Fibroblast of lung (primary cell): ENCODE measurements at regions not wholly inside any gene's neighbourhood (a gene's known extent, or its start where the extent isn't known, plus 50 kb on each side); places are given as distances from the start of the nearest gene placed in this dataset.

ENCODE experiments used
- DNase-seq, 2 donors: peaks; one replicate each; pipeline versions ENCODE4 v3.0.0 to v3.0.0-alpha.2; 2010; ENCODE audit warnings: low read depth in 2 of 2
- H2AFZ ChIP-seq: 2 replicates; pipeline ENCODE4 v1.5.1; 2012; ENCODE audit warnings: low read length, control low read depth, inconsistent platforms
- H3K27ac ChIP-seq: 2 replicates; pipeline ENCODE4 v1.5.1; 2011; ENCODE audit warnings: low read length, control low read depth; ENCODE audit not compliant: insufficient read depth
- H3K27me3 ChIP-seq: 2 replicates; pipeline ENCODE4 v1.5.1; 2011; ENCODE audit warnings: mild to moderate bottlenecking, low read length; ENCODE audit not compliant: control insufficient read depth, insufficient read depth
- H3K36me3 ChIP-seq: 2 replicates; pipeline ENCODE4 v1.5.1; 2011; ENCODE audit warnings: low read length; ENCODE audit not compliant: control insufficient read depth, insufficient read depth
- H3K4me1 ChIP-seq: 2 replicates; pipeline ENCODE4 v1.5.1; 2011; ENCODE audit warnings: low read length; ENCODE audit not compliant: control insufficient read depth, insufficient read depth; ENCODE audit errors: extremely low read depth
- H3K4me2 ChIP-seq: 2 replicates; pipeline ENCODE4 v1.5.1; 2011; ENCODE audit warnings: low read length, control low read depth; ENCODE audit not compliant: insufficient read depth; ENCODE audit errors: extremely low read depth
- H3K4me3 ChIP-seq, 4 experiments: fragments of 200-600 bp in 1 of 4; sonication (generic) in 1 of 4; replicated peaks in 1 of 4; 2 replicates each; pipeline ENCODE4 v1.5.1; 2011 to 2016; ENCODE audit warnings: low read length in 4 of 4, low read depth in 3 of 4, mild to moderate bottlenecking in 3 of 4, control low read depth in 2 of 4, inconsistent platforms in 1 of 4, mixed read lengths in 1 of 4; ENCODE audit not compliant: insufficient read depth in 1 of 4; ENCODE audit errors: control extremely low read depth in 1 of 4
- H3K79me2 ChIP-seq: 2 replicates; pipeline ENCODE4 v1.5.1; 2012; ENCODE audit warnings: mild to moderate bottlenecking, low read length, inconsistent platforms; ENCODE audit not compliant: control insufficient read depth, insufficient read depth
- H3K9ac ChIP-seq: 2 replicates; pipeline ENCODE4 v1.5.1; 2011; ENCODE audit warnings: mild to moderate bottlenecking, low read length, control low read depth; ENCODE audit not compliant: insufficient read depth
- H3K9me3 ChIP-seq: 2 replicates; pipeline ENCODE4 v1.5.1; 2012; ENCODE audit warnings: low read depth, low read length; ENCODE audit not compliant: control insufficient read depth, insufficient read depth
- H4K20me1 ChIP-seq: 2 replicates; pipeline ENCODE4 v1.5.1; 2011; ENCODE audit warnings: low read length; ENCODE audit not compliant: control insufficient read depth, insufficient read depth; ENCODE audit errors: extremely low read depth
- EZH2 ChIP-seq: IDR thresholded peaks from 2 replicates; pipeline ENCODE4 v1.5.1; 2012; ENCODE audit warnings: low read length, control low read depth, mild to moderate bottlenecking; ENCODE audit errors: missing control alignments
- TF ChIP-seq, protein P1 (sequence below), 2 donors: IDR thresholded peaks in 1 of 2; conservative IDR thresholded peaks in 1 of 2; 1 replicate in 1 of 2; 2 replicates in 1 of 2; pipeline ENCODE4 v1.5.1; 2011 to 2012; ENCODE audit warnings: low read length in 2 of 2, control low read depth in 1 of 2, inconsistent platforms in 1 of 2, low read depth in 1 of 2, mild to moderate bottlenecking in 1 of 2

DNA sequence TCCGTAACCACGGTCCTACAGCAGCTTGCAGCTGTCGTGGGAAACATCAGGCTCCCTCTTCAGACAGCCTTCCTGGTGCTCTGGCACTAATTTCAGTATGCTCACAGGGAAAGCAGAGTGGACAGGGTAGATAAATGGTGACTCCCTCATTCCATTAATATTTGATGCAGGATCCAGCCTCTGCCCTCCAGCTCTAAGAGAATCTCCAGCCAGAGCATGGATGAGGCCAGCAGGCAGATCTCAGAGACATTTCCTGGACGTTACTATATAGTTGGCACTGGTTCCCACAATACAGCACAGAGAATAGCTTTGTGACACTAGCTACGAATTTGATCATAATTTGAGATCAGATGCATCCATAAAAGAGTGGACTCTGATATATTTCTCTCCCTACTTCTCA, 341.4 kb downstream of the LIG4 start:
- Histone ChIP-seq H3K36me3 (no peaks in the 10 kb centered on the region), H3K4me1 (no peaks in the 10 kb centered on the region), H4K20me1 (no peaks in the 10 kb centered on the region), H2AFZ (no peak overlapping the region), H3K9ac (no peak overlapping the region), H3K9me3 (no peaks in the 10 kb centered on the region), H3K4me3 (no peak overlapping the region), H3K4me2 (no peak overlapping the region), H3K79me2 (no peaks in the 10 kb centered on the region), H3K27ac (no peak overlapping the region), H3K27me3 (no peaks in the 10 kb centered on the region)
- TF ChIP-seq, protein P1, sequence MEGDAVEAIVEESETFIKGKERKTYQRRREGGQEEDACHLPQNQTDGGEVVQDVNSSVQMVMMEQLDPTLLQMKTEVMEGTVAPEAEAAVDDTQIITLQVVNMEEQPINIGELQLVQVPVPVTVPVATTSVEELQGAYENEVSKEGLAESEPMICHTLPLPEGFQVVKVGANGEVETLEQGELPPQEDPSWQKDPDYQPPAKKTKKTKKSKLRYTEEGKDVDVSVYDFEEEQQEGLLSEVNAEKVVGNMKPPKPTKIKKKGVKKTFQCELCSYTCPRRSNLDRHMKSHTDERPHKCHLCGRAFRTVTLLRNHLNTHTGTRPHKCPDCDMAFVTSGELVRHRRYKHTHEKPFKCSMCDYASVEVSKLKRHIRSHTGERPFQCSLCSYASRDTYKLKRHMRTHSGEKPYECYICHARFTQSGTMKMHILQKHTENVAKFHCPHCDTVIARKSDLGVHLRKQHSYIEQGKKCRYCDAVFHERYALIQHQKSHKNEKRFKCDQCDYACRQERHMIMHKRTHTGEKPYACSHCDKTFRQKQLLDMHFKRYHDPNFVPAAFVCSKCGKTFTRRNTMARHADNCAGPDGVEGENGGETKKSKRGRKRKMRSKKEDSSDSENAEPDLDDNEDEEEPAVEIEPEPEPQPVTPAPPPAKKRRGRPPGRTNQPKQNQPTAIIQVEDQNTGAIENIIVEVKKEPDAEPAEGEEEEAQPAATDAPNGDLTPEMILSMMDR (conservative IDR thresholded peaks at IDR 0.05 in 1 of 2, IDR thresholded peaks at IDR 0.05 in 1 of 2; ENCODE audit: low read depth in 1 of 2, low read length in 2 of 2), result no peak
- no peak for TF ChIP-seq EZH2
- no peak for DNase-seq

DNA sequence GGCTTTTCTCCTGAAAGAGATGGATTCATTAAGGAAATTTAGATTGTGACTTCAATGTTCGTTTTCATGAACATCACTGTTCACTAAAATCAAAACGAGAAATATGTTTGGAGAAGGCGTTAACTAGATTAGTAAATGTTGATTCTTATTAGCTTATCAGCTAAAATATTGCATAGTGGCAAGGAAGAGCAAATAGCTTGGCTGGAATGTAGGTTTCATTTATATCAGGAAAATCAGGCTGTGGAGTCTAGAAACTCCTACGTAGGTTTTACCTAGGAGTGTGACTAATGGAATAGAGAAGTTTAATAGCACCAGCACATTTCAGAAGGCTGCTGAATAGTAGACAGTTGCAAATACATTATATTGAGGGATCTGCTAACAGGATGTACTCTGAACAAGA, 344.9 kb downstream of the LIG4 start:
- Histone ChIP-seq H3K4me2 (no peak overlapping the region), H4K20me1 (no peaks in the 10 kb centered on the region), H3K79me2 (no peaks in the 10 kb centered on the region), H3K4me3 (no peak overlapping the region), H3K27me3 (peaks cover 2% of the 10 kb centered on the region), H3K36me3 (no peaks in the 10 kb centered on the region), H3K4me1 (no peaks in the 10 kb centered on the region), H3K27ac (no peak overlapping the region), H3K9me3 (no peaks in the 10 kb centered on the region), H2AFZ (no peak overlapping the region), H3K9ac (no peak overlapping the region)
- no peak for DNase-seq
- TF ChIP-seq, protein P1 (conservative IDR thresholded peaks at IDR 0.05 in 1 of 2, IDR thresholded peaks at IDR 0.05 in 1 of 2; ENCODE audit: low read depth in 1 of 2, low read length in 2 of 2), result no peak
- TF ChIP-seq EZH2, result no peak

DNA sequence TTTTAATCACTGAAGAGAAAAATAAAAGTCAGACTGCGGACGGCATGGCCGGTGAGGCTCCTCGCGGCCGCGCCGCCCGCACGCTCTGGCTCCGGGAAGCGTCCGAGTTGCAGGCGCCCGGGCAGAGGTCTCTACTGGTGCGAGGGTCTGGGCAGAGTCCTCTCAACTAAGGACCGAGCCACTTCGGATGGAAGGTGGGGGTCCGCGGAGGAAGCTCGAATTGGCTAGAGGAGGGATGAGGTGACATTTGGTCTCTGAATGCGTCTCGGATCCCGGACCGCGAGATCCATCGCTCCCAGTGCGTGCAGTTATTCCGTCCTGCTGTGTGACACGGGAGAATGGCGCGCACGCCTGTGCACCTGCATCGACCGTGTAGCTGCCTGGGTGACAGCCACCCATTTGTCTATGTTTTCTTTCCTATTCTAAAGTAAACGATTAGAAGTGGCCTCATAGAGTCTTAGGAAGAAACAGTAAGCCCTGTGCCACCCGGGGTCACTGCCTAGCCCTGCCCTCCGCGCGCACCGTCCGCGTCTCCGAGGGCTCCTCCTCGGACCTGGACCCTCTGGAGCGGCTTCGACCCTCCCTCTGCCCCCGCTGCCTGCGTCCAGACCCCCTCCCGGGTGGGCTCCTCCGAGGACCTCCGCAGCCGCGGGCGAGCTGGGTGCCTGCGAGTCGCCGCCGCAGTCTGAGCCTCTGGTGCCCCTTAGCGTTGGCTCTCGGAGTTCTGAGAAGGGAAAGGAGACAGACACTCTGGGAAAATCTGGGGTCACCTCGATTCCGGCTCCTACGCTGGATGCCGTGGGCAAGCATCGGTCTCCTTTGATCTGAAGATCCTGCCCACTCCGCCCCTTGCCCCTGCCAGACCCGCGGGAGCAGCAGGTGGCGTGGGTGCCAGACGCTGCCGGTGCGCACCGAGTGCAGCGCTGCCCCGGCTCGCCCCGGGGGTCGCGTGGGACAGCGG, 347.4 kb downstream of the LIG4 start:
- Histone ChIP-seq H3K9me3 (no peaks in the 10 kb centered on the region), H3K4me1 (no peaks in the 10 kb centered on the region), H3K9ac (peak overlapping the region; percentile 50), H3K4me3 (peak overlapping the region; percentile 66 to 91 (median 72)), H3K4me2 (peak overlapping the region; percentile 81), H2AFZ (peak overlapping the region; percentile 63), H4K20me1 (peaks cover under 1% of the 10 kb centered on the region), H3K27ac (peak overlapping the region; percentile 68), H3K79me2 (peaks cover 3% of the 10 kb centered on the region), H3K27me3 (peaks cover 2% of the 10 kb centered on the region), H3K36me3 (no peaks in the 10 kb centered on the region)
- peak; percentile 52 to 58 for DNase-seq
- no peak for TF ChIP-seq EZH2
- TF ChIP-seq, protein P1 (conservative IDR thresholded peaks at IDR 0.05 in 1 of 2, IDR thresholded peaks at IDR 0.05 in 1 of 2; ENCODE audit: low read depth in 1 of 2, low read length in 2 of 2), result peak; percentile 34 to 64
